Ammon's horn (tissue), 1 donor: ENCODE measurements at regions not wholly inside any gene's neighbourhood (a gene's known extent, or its start where the extent isn't known, plus 50 kb on each side); places are given as distances from the start of the nearest gene placed in this dataset.

Experiments
- DNase-seq: peaks from one replicate; pipeline ENCODE4 v3.0.0-alpha.2; 2016; ENCODE audit warnings: low spot score

GRCh38 chr13:85896516-85897450 lies 97.6 kb upstream of the SLITRK6 start:
- DNase-seq = no peak

- DNase-seq = no peak
Observed at GRCh38 chr13:85887406-85887805, 88.2 kb upstream of the SLITRK6 start.

- DNase-seq = no peak
Observed at GRCh38 chr13:85879014-85879413, 79.8 kb upstream of the SLITRK6 start.

- no peak for DNase-seq
Observed at GRCh38 chr13:85864963-85865530, 65.8 kb upstream of the SLITRK6 start.

GRCh38 chr13:85853901-85854663 lies 54.9 kb upstream of the SLITRK6 start:
- no peak for DNase-seq

- no peak for DNase-seq
Observed at GRCh38 chr13:85853161-85853894, 54.1 kb upstream of the SLITRK6 start.
